SK-N-SH (cell line): ENCODE measurements at regions not wholly inside any gene's neighbourhood (a gene's known extent, or its start where the extent isn't known, plus 50 kb on each side); places are given as distances from the start of the nearest gene placed in this dataset.

Experiments
- CTCF ChIA-PET: fragments of 300-600, 350-600 bp; formaldehyde crosslinking; extraction: SDS; loops from one replicate; lab custom pipeline; 2021; lab: Yijun Ruan, JAX
- POLR2A ChIA-PET: fragments of 350-600 bp; sonication (Branson Sonifier 250); formaldehyde crosslinking; extraction: SDS; loops from one replicate; lab custom pipeline; 2020; ENCODE audit warnings: antibody characterized with exemption, inconsistent platforms; lab: Yijun Ruan, JAX
- DNase-seq: peaks from one replicate; pipeline ENCODE4 v3.0.0; 2012
- H2AFZ ChIP-seq: fragments of 200-600 bp; sonication (generic); 2 replicates; pipeline ENCODE4 v1.8.1; 2016; ENCODE audit warnings: antibody characterized with exemption, mild to moderate bottlenecking, low read depth
- H3F3A ChIP-seq: fragments of 200-600 bp; sonication (generic); replicated peaks from 2 replicates; pipeline ENCODE3; 2016; ENCODE audit warnings: antibody characterized with exemption, mild to moderate bottlenecking; ENCODE audit not compliant: insufficient read depth
- H3K27ac ChIP-seq, 2 experiments: fragments of 200-500 bp in 1 of 2; fragments of 200-600 bp in 1 of 2; sonication (Bioruptor generic) in 1 of 2; sonication (generic), shearing (Covaris generic) in 1 of 2; 2 replicates each; pipeline versions ENCODE4 v1.5.1 to v1.6.1; 2014 to 2016; ENCODE audit warnings: low read depth in 2 of 2, inconsistent platforms in 1 of 2, low read length in 1 of 2, mild to moderate bottlenecking in 1 of 2, mixed read lengths in 1 of 2
- H3K27me3 ChIP-seq: fragments of 200-600 bp; sonication (generic), shearing (Covaris generic); 2 replicates; pipeline ENCODE4 v1.6.1; 2016; ENCODE audit warnings: mixed run types; ENCODE audit not compliant: insufficient read depth
- H3K36me3 ChIP-seq, 2 experiments: fragments of 200-500 bp in 1 of 2; fragments of 200-600 bp in 1 of 2; sonication (Bioruptor generic) in 1 of 2; sonication (generic) in 1 of 2; replicated peaks in 1 of 2; 2 replicates each; pipeline versions ENCODE3 to v1.5.1; 2014 to 2016; ENCODE audit warnings: low read length in 1 of 2, mild to moderate bottlenecking in 1 of 2; ENCODE audit not compliant: insufficient read depth in 2 of 2, control insufficient read depth in 1 of 2
- H3K4me1 ChIP-seq, 2 experiments: fragments of 200-500 bp in 1 of 2; fragments of 200-600 bp in 1 of 2; sonication (Bioruptor generic) in 1 of 2; sonication (generic), shearing (Covaris generic) in 1 of 2; 2 replicates each; pipeline versions ENCODE4 v1.5.1 to v1.6.1; 2014 to 2016; ENCODE audit warnings: low read depth in 1 of 2, low read length in 1 of 2, mixed run types in 1 of 2; ENCODE audit not compliant: insufficient read depth in 2 of 2, control insufficient read depth in 1 of 2
- H3K4me2 ChIP-seq: fragments of 200-600 bp; sonication (generic), shearing (Covaris generic); 2 replicates; pipeline ENCODE4 v1.6.1; 2017; ENCODE audit warnings: mixed run types
- H3K4me3 ChIP-seq, 2 experiments: fragments of 200-500 bp in 1 of 2; fragments of 200-600 bp in 1 of 2; sonication (Bioruptor generic) in 1 of 2; sonication (generic), shearing (Covaris generic) in 1 of 2; 2 replicates each; pipeline versions ENCODE4 v1.5.1 to v1.8.1; 2014 to 2016; ENCODE audit warnings: low read depth in 2 of 2, inconsistent platforms in 1 of 2, low read length in 1 of 2, mild to moderate bottlenecking in 1 of 2, mixed read lengths in 1 of 2, moderate library complexity in 1 of 2
- H3K79me2 ChIP-seq: fragments of 200-600 bp; sonication (generic); 2 replicates; pipeline ENCODE4 v1.8.1; 2017; ENCODE audit warnings: mild to moderate bottlenecking; ENCODE audit not compliant: insufficient read depth
- H3K9ac ChIP-seq: fragments of 200-600 bp; sonication (generic); 2 replicates; pipeline ENCODE4 v1.6.1; 2017; ENCODE audit warnings: mixed run types
- H3K9me2 ChIP-seq: fragments of 200-600 bp; sonication (generic); 2 replicates; pipeline ENCODE4 v1.6.1; 2017; ENCODE audit warnings: mixed run types
- H3K9me3 ChIP-seq: fragments of 200-600 bp; sonication (generic); 2 replicates; pipeline ENCODE4 v1.6.1; 2017; ENCODE audit warnings: mixed run types, mild to moderate bottlenecking, moderate library complexity
- H4K20me1 ChIP-seq: fragments of 200-600 bp; sonication (generic); 2 replicates; pipeline ENCODE4 v1.6.1; 2017; ENCODE audit warnings: mild to moderate bottlenecking, mixed run types; ENCODE audit not compliant: insufficient read depth
- EP300 ChIP-seq, 2 experiments: IDR thresholded peaks; 2 replicates each; pipeline versions ENCODE4 v1.4.0 to v1.6.1; 2012; ENCODE audit warnings: borderline replicate concordance in 1 of 2, low read depth in 1 of 2, low read length in 1 of 2
- EZH2phosphoT487 ChIP-seq: fragments of 200-600 bp; sonication (generic); IDR thresholded peaks from 2 replicates; pipeline ENCODE4 v1.6.1; 2017; ENCODE audit warnings: low read depth, mixed run types, mild to moderate bottlenecking, antibody characterized with exemption, moderate library complexity, borderline replicate concordance
- FOSL2 ChIP-seq: IDR thresholded peaks from 2 replicates; pipeline ENCODE4 v1.4.0; 2012; ENCODE audit warnings: low read depth, mild to moderate bottlenecking, moderate library complexity, borderline replicate concordance
- FOXJ3 ChIP-seq: sonication (generic); formaldehyde crosslinking; IDR thresholded peaks from 2 replicates; pipeline ENCODE4 v1.5.1; 2020; ENCODE audit warnings: mild to moderate bottlenecking, missing genetic modification reagents
- GABPA ChIP-seq: IDR thresholded peaks from 2 replicates; pipeline ENCODE4 v1.4.0; 2012; ENCODE audit warnings: low read depth, mild to moderate bottlenecking
- GATA2 ChIP-seq: sonication (generic); formaldehyde crosslinking; IDR thresholded peaks from 2 replicates; pipeline ENCODE4 v1.5.0; 2020; ENCODE audit warnings: mild to moderate bottlenecking, missing genetic modification reagents
- MXI1 ChIP-seq: IDR thresholded peaks from 2 replicates; pipeline ENCODE4 v1.6.1; 2012; ENCODE audit warnings: mild to moderate bottlenecking, low read depth, low read length, improper control_type of control experiment
- NFIC ChIP-seq: IDR thresholded peaks from 2 replicates; pipeline ENCODE4 v1.4.0; 2012; ENCODE audit warnings: borderline replicate concordance
- RFX5 ChIP-seq: IDR thresholded peaks from 2 replicates; pipeline ENCODE4 v1.6.1; 2012; ENCODE audit warnings: mild to moderate bottlenecking, improper control_type of control experiment, low read length
- TCF12 ChIP-seq: IDR thresholded peaks from 2 replicates; pipeline ENCODE4 v1.4.0; 2012
- WGBS: methylation state at CpG from one replicate; pipeline ENCODE4 v1.1.6; 2017; ENCODE audit warnings: low lambda C conversion rate; 5-methylcytosine and 5-hydroxymethylcytosine counted together
- TF ChIP-seq, protein P1 (sequence below): fragments of 200-600 bp; sonication (generic); IDR thresholded peaks from 2 replicates; pipeline ENCODE4 v1.6.1; 2017; ENCODE audit warnings: antibody characterized with exemption, mild to moderate bottlenecking, moderate library complexity
- TF ChIP-seq, protein P2 (sequence below): IDR thresholded peaks from 2 replicates; pipeline ENCODE4 v1.4.0; 2012; ENCODE audit warnings: low read depth, borderline replicate concordance
- TF ChIP-seq, protein P3 (sequence below): IDR thresholded peaks from 2 replicates; pipeline ENCODE4 v1.4.0; 2012; ENCODE audit warnings: low read depth, borderline replicate concordance

DNA sequence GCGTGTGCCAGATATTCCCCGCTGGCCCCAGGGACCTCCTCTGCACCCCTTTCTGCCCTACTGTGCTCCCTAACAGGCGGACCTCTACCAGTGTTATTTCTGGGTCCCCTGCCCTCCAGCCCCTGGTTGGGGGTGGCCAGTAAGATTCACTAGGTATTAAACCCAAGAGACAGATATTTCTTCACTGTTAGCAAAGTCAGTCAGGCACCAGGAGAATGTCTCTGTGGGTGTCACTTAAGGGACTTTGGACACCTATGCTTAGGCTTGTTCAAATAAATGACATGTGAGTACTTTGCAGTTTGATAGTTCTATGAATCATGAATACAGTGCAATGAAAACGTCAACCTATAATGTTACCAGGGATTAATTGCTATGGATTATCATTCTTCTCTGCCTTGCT is 234.3 kb upstream of the IGFBP3 start:
- Histone ChIP-seq H3K4me3 (no peak overlapping the region), H3K27me3 (no peaks in the 10 kb centered on the region), H2AFZ (no peak overlapping the region), H3K4me1 (no peaks in the 10 kb centered on the region; a peak in 1 of 4 replicates), H3K9me3 (no peaks in the 10 kb centered on the region), H3F3A (no peaks in the 10 kb centered on the region), H3K9me2 (no peaks in the 10 kb centered on the region), H3K4me2 (no peak overlapping the region), H3K27ac (no peak overlapping the region), H3K9ac (no peak overlapping the region), H4K20me1 (no peaks in the 10 kb centered on the region), H3K36me3 (no peaks in the 10 kb centered on the region), H3K79me2 (no peaks in the 10 kb centered on the region)
- ChIA-PET POLR2A (no interaction called here), CTCF (no interaction called here)
- WGBS, result 79% methylated on average over 4 of the region's 4 CpGs
- TF ChIP-seq EZH2phosphoT487, result no peak
- TF ChIP-seq, protein P1, sequence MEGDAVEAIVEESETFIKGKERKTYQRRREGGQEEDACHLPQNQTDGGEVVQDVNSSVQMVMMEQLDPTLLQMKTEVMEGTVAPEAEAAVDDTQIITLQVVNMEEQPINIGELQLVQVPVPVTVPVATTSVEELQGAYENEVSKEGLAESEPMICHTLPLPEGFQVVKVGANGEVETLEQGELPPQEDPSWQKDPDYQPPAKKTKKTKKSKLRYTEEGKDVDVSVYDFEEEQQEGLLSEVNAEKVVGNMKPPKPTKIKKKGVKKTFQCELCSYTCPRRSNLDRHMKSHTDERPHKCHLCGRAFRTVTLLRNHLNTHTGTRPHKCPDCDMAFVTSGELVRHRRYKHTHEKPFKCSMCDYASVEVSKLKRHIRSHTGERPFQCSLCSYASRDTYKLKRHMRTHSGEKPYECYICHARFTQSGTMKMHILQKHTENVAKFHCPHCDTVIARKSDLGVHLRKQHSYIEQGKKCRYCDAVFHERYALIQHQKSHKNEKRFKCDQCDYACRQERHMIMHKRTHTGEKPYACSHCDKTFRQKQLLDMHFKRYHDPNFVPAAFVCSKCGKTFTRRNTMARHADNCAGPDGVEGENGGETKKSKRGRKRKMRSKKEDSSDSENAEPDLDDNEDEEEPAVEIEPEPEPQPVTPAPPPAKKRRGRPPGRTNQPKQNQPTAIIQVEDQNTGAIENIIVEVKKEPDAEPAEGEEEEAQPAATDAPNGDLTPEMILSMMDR, result no peak
- TF ChIP-seq EP300 (IDR thresholded peaks at IDR 0.05; ENCODE audit: borderline replicate concordance in 1 of 2, low read depth in 1 of 2, low read length in 1 of 2), result no peak
- no peak for TF ChIP-seq TCF12
- no peak for TF ChIP-seq FOXJ3 (CRISPR knock-in tag)
- no peak for TF ChIP-seq RFX5
- TF ChIP-seq NFIC, result no peak
- TF ChIP-seq GABPA, result no peak
- TF ChIP-seq, protein P2, sequence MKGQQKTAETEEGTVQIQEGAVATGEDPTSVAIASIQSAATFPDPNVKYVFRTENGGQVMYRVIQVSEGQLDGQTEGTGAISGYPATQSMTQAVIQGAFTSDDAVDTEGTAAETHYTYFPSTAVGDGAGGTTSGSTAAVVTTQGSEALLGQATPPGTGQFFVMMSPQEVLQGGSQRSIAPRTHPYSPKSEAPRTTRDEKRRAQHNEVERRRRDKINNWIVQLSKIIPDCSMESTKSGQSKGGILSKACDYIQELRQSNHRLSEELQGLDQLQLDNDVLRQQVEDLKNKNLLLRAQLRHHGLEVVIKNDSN, result no peak
- no peak for TF ChIP-seq MXI1
- TF ChIP-seq FOSL2, result no peak
- TF ChIP-seq GATA2 (CRISPR knock-in tag), result no peak
- TF ChIP-seq, protein P3, sequence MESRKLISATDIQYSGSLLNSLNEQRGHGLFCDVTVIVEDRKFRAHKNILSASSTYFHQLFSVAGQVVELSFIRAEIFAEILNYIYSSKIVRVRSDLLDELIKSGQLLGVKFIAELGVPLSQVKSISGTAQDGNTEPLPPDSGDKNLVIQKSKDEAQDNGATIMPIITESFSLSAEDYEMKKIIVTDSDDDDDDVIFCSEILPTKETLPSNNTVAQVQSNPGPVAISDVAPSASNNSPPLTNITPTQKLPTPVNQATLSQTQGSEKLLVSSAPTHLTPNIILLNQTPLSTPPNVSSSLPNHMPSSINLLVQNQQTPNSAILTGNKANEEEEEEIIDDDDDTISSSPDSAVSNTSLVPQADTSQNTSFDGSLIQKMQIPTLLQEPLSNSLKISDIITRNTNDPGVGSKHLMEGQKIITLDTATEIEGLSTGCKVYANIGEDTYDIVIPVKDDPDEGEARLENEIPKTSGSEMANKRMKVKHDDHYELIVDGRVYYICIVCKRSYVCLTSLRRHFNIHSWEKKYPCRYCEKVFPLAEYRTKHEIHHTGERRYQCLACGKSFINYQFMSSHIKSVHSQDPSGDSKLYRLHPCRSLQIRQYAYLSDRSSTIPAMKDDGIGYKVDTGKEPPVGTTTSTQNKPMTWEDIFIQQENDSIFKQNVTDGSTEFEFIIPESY, result no peak
- no peak for DNase-seq
